Fibroblast of lung (primary cell): ENCODE measurements at regions not wholly inside any gene's neighbourhood (a gene's known extent, or its start where the extent isn't known, plus 50 kb on each side); places are given as distances from the start of the nearest gene placed in this dataset.

ENCODE experiments used
- DNase-seq, 2 donors: peaks; one replicate each; pipeline versions ENCODE4 v3.0.0 to v3.0.0-alpha.2; 2010; ENCODE audit warnings: low read depth in 2 of 2
- H2AFZ ChIP-seq: 2 replicates; pipeline ENCODE4 v1.5.1; 2012; ENCODE audit warnings: low read length, control low read depth, inconsistent platforms
- H3K27ac ChIP-seq: 2 replicates; pipeline ENCODE4 v1.5.1; 2011; ENCODE audit warnings: low read length, control low read depth; ENCODE audit not compliant: insufficient read depth
- H3K27me3 ChIP-seq: 2 replicates; pipeline ENCODE4 v1.5.1; 2011; ENCODE audit warnings: mild to moderate bottlenecking, low read length; ENCODE audit not compliant: control insufficient read depth, insufficient read depth
- H3K36me3 ChIP-seq: 2 replicates; pipeline ENCODE4 v1.5.1; 2011; ENCODE audit warnings: low read length; ENCODE audit not compliant: control insufficient read depth, insufficient read depth
- H3K4me1 ChIP-seq: 2 replicates; pipeline ENCODE4 v1.5.1; 2011; ENCODE audit warnings: low read length; ENCODE audit not compliant: control insufficient read depth, insufficient read depth; ENCODE audit errors: extremely low read depth
- H3K4me2 ChIP-seq: 2 replicates; pipeline ENCODE4 v1.5.1; 2011; ENCODE audit warnings: low read length, control low read depth; ENCODE audit not compliant: insufficient read depth; ENCODE audit errors: extremely low read depth
- H3K4me3 ChIP-seq, 4 experiments: fragments of 200-600 bp in 1 of 4; sonication (generic) in 1 of 4; replicated peaks in 1 of 4; 2 replicates each; pipeline ENCODE4 v1.5.1; 2011 to 2016; ENCODE audit warnings: low read length in 4 of 4, low read depth in 3 of 4, mild to moderate bottlenecking in 3 of 4, control low read depth in 2 of 4, inconsistent platforms in 1 of 4, mixed read lengths in 1 of 4; ENCODE audit not compliant: insufficient read depth in 1 of 4; ENCODE audit errors: control extremely low read depth in 1 of 4
- H3K79me2 ChIP-seq: 2 replicates; pipeline ENCODE4 v1.5.1; 2012; ENCODE audit warnings: mild to moderate bottlenecking, low read length, inconsistent platforms; ENCODE audit not compliant: control insufficient read depth, insufficient read depth
- H3K9ac ChIP-seq: 2 replicates; pipeline ENCODE4 v1.5.1; 2011; ENCODE audit warnings: mild to moderate bottlenecking, low read length, control low read depth; ENCODE audit not compliant: insufficient read depth
- H3K9me3 ChIP-seq: 2 replicates; pipeline ENCODE4 v1.5.1; 2012; ENCODE audit warnings: low read depth, low read length; ENCODE audit not compliant: control insufficient read depth, insufficient read depth
- H4K20me1 ChIP-seq: 2 replicates; pipeline ENCODE4 v1.5.1; 2011; ENCODE audit warnings: low read length; ENCODE audit not compliant: control insufficient read depth, insufficient read depth; ENCODE audit errors: extremely low read depth
- CTCF ChIP-seq, 2 donors: IDR thresholded peaks in 1 of 2; conservative IDR thresholded peaks in 1 of 2; 1 replicate in 1 of 2; 2 replicates in 1 of 2; pipeline ENCODE4 v1.5.1; 2011 to 2012; ENCODE audit warnings: low read length in 2 of 2, control low read depth in 1 of 2, inconsistent platforms in 1 of 2, low read depth in 1 of 2, mild to moderate bottlenecking in 1 of 2
- EZH2 ChIP-seq: IDR thresholded peaks from 2 replicates; pipeline ENCODE4 v1.5.1; 2012; ENCODE audit warnings: low read length, control low read depth, mild to moderate bottlenecking; ENCODE audit errors: missing control alignments

DNA sequence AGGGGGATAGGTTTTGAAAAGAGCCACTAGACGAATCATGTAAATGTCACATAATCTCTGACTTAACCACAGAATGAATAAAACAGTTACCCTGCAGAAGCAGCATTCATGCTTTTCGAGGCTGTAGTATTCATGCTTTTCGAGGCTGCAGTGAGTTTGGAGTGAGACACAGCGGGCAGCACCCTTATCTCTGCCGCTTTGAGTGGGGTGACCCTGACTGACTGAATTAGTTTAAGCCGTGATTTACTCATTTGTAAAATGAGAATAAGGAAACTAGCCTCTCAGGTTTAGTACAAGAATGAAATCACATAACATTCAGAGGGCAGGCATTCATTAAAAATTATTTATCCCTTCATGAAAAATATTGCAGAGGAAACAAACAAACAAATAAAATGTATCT, 92.8 kb upstream of the KMT2C start:
- Histone ChIP-seq H3K9me3 (no peaks in the 10 kb centered on the region), H4K20me1 (no peaks in the 10 kb centered on the region), H3K79me2 (no peaks in the 10 kb centered on the region), H3K36me3 (no peaks in the 10 kb centered on the region), H3K9ac (no peak overlapping the region), H3K27ac (no peak overlapping the region), H2AFZ (no peak overlapping the region), H3K4me3 (no peak overlapping the region), H3K4me1 (no peaks in the 10 kb centered on the region), H3K27me3 (no peaks in the 10 kb centered on the region), H3K4me2 (no peak overlapping the region)
- no peak for DNase-seq
- TF ChIP-seq EZH2 (no peak), CTCF (conservative IDR thresholded peaks at IDR 0.05 in 1 of 2, IDR thresholded peaks at IDR 0.05 in 1 of 2; ENCODE audit: low read depth in 1 of 2, low read length in 2 of 2) (no peak)

- Histone ChIP-seq H3K27me3 (no peaks in the 10 kb centered on the region), H3K27ac (no peak overlapping the region), H3K9ac (no peak overlapping the region), H3K4me3 (peak overlapping the region in 1 of 4 experiments; percentile 6), H3K4me1 (no peaks in the 10 kb centered on the region), H3K9me3 (no peaks in the 10 kb centered on the region), H2AFZ (no peak overlapping the region), H3K36me3 (no peaks in the 10 kb centered on the region), H4K20me1 (no peaks in the 10 kb centered on the region), H3K79me2 (no peaks in the 10 kb centered on the region), H3K4me2 (peak overlapping the region; percentile 44)
- no peak for TF ChIP-seq EZH2
- no peak for TF ChIP-seq CTCF (conservative IDR thresholded peaks at IDR 0.05 in 1 of 2, IDR thresholded peaks at IDR 0.05 in 1 of 2; ENCODE audit: low read depth in 1 of 2, low read length in 2 of 2)
- DNase-seq = peak; percentile 54 to 79
Observed at GRCh38 chr7:152527610-152528032, 91.8 kb upstream of the KMT2C start.

- H3K4me3 ChIP-seq = no peak overlapping the region
- no peaks in the 10 kb centered on the region for H3K36me3 ChIP-seq
- TF ChIP-seq EZH2 (no peak), CTCF (conservative IDR thresholded peaks at IDR 0.05 in 1 of 2, IDR thresholded peaks at IDR 0.05 in 1 of 2; ENCODE audit: low read depth in 1 of 2, low read length in 2 of 2) (no peak)
- no peaks in the 10 kb centered on the region for H3K27me3 ChIP-seq
- H3K27ac ChIP-seq = no peak overlapping the region
- H3K9ac ChIP-seq = no peak overlapping the region
- no peaks in the 10 kb centered on the region for H3K79me2 ChIP-seq
- H4K20me1 ChIP-seq = no peaks in the 10 kb centered on the region
- H3K9me3 ChIP-seq = no peaks in the 10 kb centered on the region
- H2AFZ ChIP-seq = no peak overlapping the region
- H3K4me1 ChIP-seq = no peaks in the 10 kb centered on the region
- no peak for DNase-seq
- no peak overlapping the region for H3K4me2 ChIP-seq
Observed at GRCh38 chr7:152523916-152524315, 88.1 kb upstream of the KMT2C start.
